GM19452 (cell line): ENCODE measurements at regions not wholly inside any gene's neighbourhood (a gene's known extent, or its start where the extent isn't known, plus 50 kb on each side); places are given as distances from the start of the nearest gene placed in this dataset.

Experiments used
- ATAC-seq: cut with Tn5 transposase; IDR thresholded peaks from one replicate; pipeline ENCODE4 v1.9.1; 2021; ENCODE audit not compliant: unreplicated experiment

DNA sequence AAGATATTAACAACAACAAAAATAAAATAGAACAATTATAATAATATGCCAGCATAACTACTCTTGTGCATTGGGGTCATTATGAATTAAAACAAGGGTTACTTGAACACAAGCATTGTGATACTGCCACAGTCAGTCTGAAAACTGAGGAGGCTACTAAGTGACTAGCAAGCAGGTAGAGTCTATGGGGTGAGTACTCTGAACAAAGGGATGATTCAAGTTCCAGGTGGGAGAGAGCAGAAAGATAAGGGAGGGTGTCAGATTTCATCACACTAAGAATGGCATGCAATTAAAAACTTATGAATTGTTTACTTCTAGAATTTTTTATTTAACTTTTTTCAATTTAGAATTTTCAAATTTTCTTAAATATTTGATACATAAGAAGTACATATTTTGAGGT is 754.4 kb upstream of the GOLIM4 start:
- ATAC-seq = no peak

DNA sequence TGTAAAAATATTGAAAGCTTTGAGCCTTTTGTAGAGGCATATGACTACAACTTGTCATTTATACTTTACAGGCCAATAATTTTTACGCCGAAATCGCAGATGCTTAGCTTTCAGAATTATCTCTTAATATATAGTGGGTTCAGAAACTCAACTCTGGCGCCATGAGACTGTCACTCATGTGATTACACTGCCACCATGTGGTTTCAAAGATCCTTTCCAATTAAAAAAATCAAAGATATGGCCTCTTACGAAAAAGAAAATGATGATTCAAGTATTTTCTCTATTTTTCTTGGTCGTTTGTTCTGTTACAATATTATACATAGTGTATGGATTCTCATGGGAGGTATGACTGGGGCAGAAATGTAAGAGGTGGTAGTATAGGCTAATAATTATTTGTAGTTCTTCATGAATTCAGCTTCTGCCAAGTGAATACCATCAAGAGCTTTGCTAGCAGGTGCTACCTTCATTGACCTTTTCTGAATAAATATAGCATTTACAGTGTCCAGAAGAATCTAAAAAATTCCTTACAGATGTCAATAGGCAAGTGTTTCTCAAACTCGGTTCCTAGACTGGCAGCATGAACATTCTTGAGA is 751.7 kb upstream of the GOLIM4 start:
- ATAC-seq = no peak

DNA sequence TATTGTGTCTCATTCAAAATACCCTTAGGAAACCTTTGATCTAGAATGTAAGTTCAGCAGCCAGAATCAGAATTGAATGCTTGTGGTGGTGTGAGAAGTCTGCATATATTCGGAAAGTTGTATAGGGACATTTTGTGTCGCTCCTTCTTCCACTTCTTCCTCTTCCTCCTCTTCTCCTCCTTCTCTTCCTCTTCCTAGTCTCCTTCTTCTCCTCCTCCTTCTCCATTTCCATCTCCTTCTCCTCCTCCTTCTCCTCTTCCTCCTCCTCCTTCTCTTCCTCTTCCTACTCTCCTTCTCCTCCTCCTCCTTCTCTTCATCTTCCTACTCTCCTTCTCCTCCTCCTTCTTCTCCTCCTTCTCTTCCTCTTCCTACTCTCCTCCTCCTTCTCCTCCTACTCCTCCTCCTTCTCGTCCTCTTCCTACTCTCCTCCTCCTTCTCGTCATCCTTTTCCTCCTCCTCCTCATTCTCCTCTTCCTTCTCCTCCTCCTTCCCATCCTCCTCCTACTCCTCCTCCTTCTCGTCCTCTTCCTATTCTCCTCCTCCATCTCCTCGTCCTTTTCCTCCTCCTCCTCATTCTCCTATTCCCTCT is 749.3 kb upstream of the GOLIM4 start:
- ATAC-seq = no peak

DNA sequence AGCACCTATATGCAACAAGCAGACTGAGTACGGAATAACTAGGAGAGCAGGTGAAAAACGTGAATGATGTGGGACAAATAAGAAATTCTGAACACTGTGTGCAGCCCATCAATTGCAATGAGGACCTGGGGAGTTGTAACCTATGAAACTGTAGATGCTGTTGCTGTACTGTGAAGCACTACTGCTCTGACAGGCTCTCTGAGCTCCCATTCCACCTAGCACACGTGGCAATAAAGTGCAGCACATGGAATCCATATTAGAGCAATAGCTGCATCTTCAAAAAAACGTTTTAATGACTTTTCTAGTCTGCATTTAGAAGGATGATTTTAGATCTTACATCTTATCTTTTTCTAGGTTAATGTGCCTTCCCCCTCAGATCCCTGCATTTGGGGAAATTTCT is 748.7 kb upstream of the GOLIM4 start:
- ATAC-seq = no peak

GRCh38 chr3:168843481-168843880 is 747.8 kb upstream of the GOLIM4 start:
- ATAC-seq = no peak

- no peak for ATAC-seq
These were observed 743.9 kb upstream of the GOLIM4 start for GRCh38 chr3:168839653-168840052.

- no peak for ATAC-seq
These were observed 738.8 kb upstream of the GOLIM4 start for GRCh38 chr3:168834558-168834957.

DNA sequence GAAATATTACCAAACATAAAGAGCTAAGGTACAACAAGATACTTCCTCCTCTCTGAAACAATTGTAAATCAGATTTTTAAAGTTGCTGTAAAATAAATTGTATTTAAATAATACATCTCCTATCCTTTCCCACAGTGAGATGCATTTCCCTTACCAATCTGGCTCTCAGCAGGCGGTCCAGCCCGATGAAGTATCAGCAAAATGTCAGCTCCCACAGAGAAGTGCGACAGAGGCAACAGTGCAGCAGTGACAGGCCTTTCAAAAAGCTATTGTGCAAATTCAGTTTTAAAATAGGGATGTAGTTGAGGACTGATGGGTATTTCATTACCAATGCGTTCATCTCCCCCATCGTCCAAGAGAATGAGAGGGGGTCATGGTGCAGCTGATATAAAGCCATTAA is 733.2 kb upstream of the GOLIM4 start:
- no peak for ATAC-seq

DNA sequence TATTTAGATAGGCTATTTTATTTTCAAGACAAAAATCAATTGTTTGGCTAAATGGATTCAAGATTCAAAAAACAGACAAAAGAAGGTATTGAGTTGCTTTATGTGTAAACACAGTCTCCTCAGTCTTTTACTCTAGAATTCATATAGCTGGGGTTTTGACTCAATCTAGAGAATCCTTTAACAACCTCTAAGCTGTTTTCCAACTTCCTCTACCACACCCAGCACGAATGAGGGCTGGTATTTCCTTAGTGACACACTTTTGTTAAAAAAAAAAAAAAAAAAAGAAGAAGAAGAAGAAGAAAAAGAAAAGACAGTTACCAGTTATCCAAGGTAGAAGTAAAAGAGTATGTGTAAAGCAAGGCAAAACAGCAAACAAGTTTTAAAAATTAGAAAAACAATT is 732.8 kb upstream of the GOLIM4 start:
- no peak for ATAC-seq

DNA sequence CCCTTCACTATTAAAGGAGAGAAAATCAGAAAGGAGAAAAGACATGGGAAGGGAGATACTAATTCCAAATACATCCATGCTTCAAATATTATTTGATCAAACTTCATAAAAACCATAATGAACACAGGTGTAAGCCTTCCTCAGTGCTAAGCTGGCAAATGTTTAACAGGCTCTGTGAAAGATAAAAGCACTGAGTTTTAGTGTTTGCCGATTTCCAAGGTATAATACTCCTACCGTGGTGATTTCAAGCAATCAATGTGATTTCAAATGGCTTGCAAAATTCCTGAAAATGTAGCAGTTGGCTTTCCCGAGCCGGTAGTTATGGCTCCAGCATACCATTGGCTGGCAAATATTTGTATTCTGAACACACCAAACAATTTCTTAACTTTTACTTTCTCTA is 732.3 kb upstream of the GOLIM4 start:
- no peak for ATAC-seq

DNA sequence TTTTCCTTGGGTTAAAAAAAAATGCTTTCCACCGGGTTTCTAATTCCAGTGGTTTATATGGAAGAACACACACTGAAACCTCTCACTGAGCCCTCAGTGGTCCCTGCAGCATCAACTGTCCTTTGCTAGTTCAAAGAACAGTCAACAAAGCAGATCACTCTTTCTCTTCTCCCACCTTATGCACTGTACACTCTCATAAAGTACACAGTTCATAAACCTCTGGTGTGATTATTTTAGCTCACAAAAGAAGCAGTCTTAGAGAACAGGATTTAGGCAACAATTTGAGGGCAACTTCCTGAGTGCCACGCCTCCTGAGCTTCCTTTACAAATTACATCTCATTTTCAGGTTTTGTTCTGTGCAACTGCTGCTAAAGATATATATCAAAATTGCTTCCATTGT is 728.4 kb upstream of the GOLIM4 start:
- no peak for ATAC-seq

DNA sequence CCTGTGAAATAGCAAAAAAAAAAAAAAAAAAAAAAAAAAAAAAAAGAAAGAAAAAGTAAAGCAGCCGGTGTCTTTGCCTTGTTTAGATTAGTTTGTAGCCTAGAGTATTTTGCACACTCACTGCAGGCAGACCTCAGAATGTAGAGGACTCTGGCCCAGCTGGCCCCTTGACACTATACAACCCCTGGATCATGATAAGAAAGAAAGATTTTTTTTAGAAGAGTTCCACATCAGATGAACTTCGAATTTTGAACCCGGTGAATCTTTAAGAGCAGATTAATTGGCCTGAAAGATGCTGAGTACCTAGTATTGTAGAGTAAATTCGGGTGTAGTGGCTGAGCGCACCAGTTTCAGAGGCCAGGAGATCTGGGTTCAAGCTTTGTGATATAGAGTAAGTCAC is 727.7 kb upstream of the GOLIM4 start:
- ATAC-seq = no peak

DNA sequence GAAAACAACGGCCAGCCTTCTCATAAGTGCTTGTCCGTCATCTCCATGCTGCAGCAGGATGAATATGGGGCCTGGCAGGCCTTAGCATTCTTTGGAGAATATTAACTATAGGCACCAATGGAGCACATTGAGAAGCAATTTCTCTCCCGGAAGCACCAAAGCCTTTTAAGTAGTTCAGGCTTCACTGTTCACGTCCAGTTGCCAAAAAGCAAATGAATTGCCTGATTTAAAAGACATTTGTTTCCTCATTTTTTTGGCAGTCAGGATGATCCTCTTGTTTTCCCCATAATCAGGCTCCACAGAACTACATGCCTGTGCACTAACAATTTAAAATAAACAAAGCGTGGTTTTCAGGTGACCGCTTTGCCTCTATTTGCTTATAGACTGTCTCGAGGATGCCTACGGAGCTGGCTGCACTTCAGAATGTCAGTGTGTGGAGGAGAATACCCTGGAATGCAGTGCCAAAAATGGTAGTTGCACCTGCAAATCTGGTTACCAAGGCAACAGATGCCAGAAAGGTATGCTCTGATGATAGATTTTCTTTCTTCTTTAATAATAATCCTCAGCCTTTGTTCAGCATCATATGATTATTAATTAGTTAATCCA is 725.2 kb upstream of the GOLIM4 start:
- no peak for ATAC-seq

- ATAC-seq = no peak
These were observed 721.5 kb upstream of the GOLIM4 start for GRCh38 chr3:168817177-168817576.

GRCh38 chr3:168815946-168816345 is 720.2 kb upstream of the GOLIM4 start:
- ATAC-seq = no peak

GRCh38 chr3:168813225-168813802 is 717.6 kb upstream of the GOLIM4 start:
- ATAC-seq = no peak

GRCh38 chr3:168812234-168812633 is 716.5 kb upstream of the GOLIM4 start:
- no peak for ATAC-seq

DNA sequence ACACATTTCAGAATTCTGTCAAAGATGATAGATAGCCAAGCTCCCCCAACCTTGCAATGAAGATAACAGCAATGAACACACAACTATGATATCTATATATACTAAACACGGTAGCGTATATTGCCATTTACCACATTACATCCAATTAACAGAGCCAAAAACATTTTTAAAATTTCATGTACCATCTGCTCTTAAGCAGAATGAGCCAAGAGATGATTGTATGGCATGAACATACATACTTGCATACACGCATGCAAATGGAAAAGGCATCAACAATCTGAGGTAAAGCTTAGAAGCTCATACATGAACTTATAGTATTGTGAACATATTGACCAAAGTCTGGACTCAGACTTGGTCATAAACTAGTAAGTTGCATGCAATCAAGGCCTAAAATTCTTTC is 712.9 kb upstream of the GOLIM4 start:
- no peak for ATAC-seq

GRCh38 chr3:168807448-168807847 is 711.7 kb upstream of the GOLIM4 start:
- ATAC-seq = no peak

- no peak for ATAC-seq
These were observed 711.1 kb upstream of the GOLIM4 start for GRCh38 chr3:168806871-168807270.

- ATAC-seq = no peak
These were observed 707.8 kb upstream of the GOLIM4 start for GRCh38 chr3:168803536-168803935.

GRCh38 chr3:168802766-168803165 is 707.0 kb upstream of the GOLIM4 start:
- no peak for ATAC-seq

GRCh38 chr3:168801794-168802193 is 706.1 kb upstream of the GOLIM4 start:
- no peak for ATAC-seq
